ENCODE measurements at regions not wholly inside any gene's neighbourhood (a gene's known extent, or its start where the extent isn't known, plus 50 kb on each side); places are given as distances from the start of the nearest gene placed in this dataset.

- Mint-ChIP-seq H3K4me1 (ENCODE audit: unreplicated experiment) (peaks cover 16% of the 10 kb centered on the region), H3K36me3 (ENCODE audit: unreplicated experiment) (no peaks in the 10 kb centered on the region), H3K27me3 (ENCODE audit: unreplicated experiment) (peaks cover 22% of the 10 kb centered on the region), H3K4me3 (ENCODE audit: unreplicated experiment) (no peak overlapping the region), H3K27ac (ENCODE audit: unreplicated experiment) (no peak overlapping the region), H3K9me3 (ENCODE audit: unreplicated experiment) (no peaks in the 10 kb centered on the region)
- DNase-seq (ENCODE audit: extremely low spot score, unreplicated experiment) = no peak
- no peak for TF ChIP-seq CTCF (IDR thresholded peaks at IDR 0.05)
Measured at GRCh38 chr16:48081656-48082055, 74.1 kb downstream of the ABCC12 start.

- Mint-ChIP-seq H3K27ac (ENCODE audit: unreplicated experiment) (no peak overlapping the region), H3K27me3 (ENCODE audit: unreplicated experiment) (peaks cover 22% of the 10 kb centered on the region)
Measured at GRCh38 chr16:48076455-48077012, 79.3 kb downstream of the ABCC12 start.

GRCh38 chr16:48075398-48075797 lies 80.4 kb downstream of the ABCC12 start:
- Mint-ChIP-seq H3K36me3 (ENCODE audit: unreplicated experiment) (no peaks in the 10 kb centered on the region), H3K4me1 (ENCODE audit: unreplicated experiment) (no peaks in the 10 kb centered on the region)

More at GRCh38 chr16:48076455-48077012, 79.3 kb downstream of the ABCC12 start:
- Mint-ChIP-seq H3K4me1 (ENCODE audit: unreplicated experiment) (peaks cover 3% of the 10 kb centered on the region), H3K4me3 (ENCODE audit: unreplicated experiment) (no peak overlapping the region), H3K36me3 (ENCODE audit: unreplicated experiment) (no peaks in the 10 kb centered on the region), H3K9me3 (ENCODE audit: unreplicated experiment) (no peaks in the 10 kb centered on the region)
- TF ChIP-seq CTCF (IDR thresholded peaks at IDR 0.05) = no peak
- no peak for DNase-seq (ENCODE audit: extremely low spot score, unreplicated experiment)

GRCh38 chr16:48067388-48067787 lies 88.4 kb downstream of the ABCC12 start:
- no peak overlapping the region for H3K4me3 Mint-ChIP-seq (ENCODE audit: unreplicated experiment)
- H3K36me3 Mint-ChIP-seq (ENCODE audit: unreplicated experiment) = no peaks in the 10 kb centered on the region
- no peak for DNase-seq (ENCODE audit: extremely low spot score, unreplicated experiment)
- no peaks in the 10 kb centered on the region for H3K4me1 Mint-ChIP-seq (ENCODE audit: unreplicated experiment)
- H3K27me3 Mint-ChIP-seq (ENCODE audit: unreplicated experiment) = peaks cover 36% of the 10 kb centered on the region
- no peaks in the 10 kb centered on the region for H3K9me3 Mint-ChIP-seq (ENCODE audit: unreplicated experiment)
- no peak for TF ChIP-seq CTCF (IDR thresholded peaks at IDR 0.05)
- H3K27ac Mint-ChIP-seq (ENCODE audit: unreplicated experiment) = no peak overlapping the region

More at GRCh38 chr16:48075398-48075797, 80.4 kb downstream of the ABCC12 start:
- DNase-seq (ENCODE audit: extremely low spot score, unreplicated experiment) = no peak
- Mint-ChIP-seq H3K27ac (ENCODE audit: unreplicated experiment) (no peak overlapping the region), H3K27me3 (ENCODE audit: unreplicated experiment) (peaks cover 22% of the 10 kb centered on the region), H3K9me3 (ENCODE audit: unreplicated experiment) (no peaks in the 10 kb centered on the region), H3K4me3 (ENCODE audit: unreplicated experiment) (no peak overlapping the region)
- TF ChIP-seq CTCF (IDR thresholded peaks at IDR 0.05) = no peak

GRCh38 chr16:48064971-48065370 lies 90.8 kb downstream of the ABCC12 start:
- Mint-ChIP-seq H3K4me3 (ENCODE audit: unreplicated experiment) (no peak overlapping the region), H3K9me3 (ENCODE audit: unreplicated experiment) (no peaks in the 10 kb centered on the region), H3K27ac (ENCODE audit: unreplicated experiment) (no peak overlapping the region), H3K36me3 (ENCODE audit: unreplicated experiment) (no peaks in the 10 kb centered on the region), H3K27me3 (ENCODE audit: unreplicated experiment) (peaks cover 41% of the 10 kb centered on the region), H3K4me1 (ENCODE audit: unreplicated experiment) (no peaks in the 10 kb centered on the region)
- no peak for DNase-seq (ENCODE audit: extremely low spot score, unreplicated experiment)
- TF ChIP-seq CTCF (IDR thresholded peaks at IDR 0.05) = no peak
